ENCODE measurements at regions not wholly inside any gene's neighbourhood (a gene's known extent, or its start where the extent isn't known, plus 50 kb on each side); places are given as distances from the start of the nearest gene placed in this dataset.

DNA sequence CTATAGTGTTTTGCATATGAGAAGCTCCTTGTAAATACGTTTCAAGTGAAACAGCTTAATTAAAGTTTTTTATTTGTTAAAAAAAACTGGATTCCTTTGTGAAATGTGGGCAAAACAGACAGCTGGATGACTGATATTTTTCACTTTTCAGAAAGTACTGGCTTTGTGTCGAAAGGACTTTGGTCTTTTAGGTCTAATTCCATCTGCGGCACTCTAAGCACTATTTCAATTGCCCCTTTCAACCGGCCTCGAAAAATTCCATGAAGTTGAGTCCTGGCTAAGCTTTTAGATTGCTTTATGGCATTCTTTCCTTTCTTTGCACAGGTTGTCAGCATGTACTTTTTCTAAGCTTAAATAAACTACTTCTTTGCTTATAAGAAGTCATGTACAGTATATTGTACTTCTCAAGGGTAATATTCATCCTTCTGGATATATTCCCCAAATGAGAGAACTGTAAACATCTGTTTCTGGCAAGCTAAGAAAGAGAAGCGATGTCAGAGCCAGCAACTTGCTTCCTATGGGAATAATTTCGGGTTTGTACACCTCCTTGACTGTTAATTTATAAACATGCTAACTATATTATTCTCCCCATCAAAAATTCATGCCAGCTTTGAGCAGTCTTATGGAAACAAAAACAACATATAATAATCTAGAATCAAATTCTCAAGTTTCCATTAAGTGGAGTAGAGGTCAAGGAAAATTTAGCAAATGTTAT is 611.3 kb downstream of the ETNK1 start:
- Histone ChIP-seq H3K36me3 (no peaks in the 10 kb centered on the region), H3K4me1 (no peaks in the 10 kb centered on the region), H3K27ac (no peak overlapping the region), H3K27me3 (no peaks in the 10 kb centered on the region), H3K4me3 (no peak overlapping the region), H3K9me3 (no peaks in the 10 kb centered on the region)
- intact Hi-C loops (cut with DNase I; ENCODE audit: low total_unique reads): no loop called here
- no peak for DNase-seq (ENCODE audit: low spot score in 2 of 2)
- TF ChIP-seq, protein P1, sequence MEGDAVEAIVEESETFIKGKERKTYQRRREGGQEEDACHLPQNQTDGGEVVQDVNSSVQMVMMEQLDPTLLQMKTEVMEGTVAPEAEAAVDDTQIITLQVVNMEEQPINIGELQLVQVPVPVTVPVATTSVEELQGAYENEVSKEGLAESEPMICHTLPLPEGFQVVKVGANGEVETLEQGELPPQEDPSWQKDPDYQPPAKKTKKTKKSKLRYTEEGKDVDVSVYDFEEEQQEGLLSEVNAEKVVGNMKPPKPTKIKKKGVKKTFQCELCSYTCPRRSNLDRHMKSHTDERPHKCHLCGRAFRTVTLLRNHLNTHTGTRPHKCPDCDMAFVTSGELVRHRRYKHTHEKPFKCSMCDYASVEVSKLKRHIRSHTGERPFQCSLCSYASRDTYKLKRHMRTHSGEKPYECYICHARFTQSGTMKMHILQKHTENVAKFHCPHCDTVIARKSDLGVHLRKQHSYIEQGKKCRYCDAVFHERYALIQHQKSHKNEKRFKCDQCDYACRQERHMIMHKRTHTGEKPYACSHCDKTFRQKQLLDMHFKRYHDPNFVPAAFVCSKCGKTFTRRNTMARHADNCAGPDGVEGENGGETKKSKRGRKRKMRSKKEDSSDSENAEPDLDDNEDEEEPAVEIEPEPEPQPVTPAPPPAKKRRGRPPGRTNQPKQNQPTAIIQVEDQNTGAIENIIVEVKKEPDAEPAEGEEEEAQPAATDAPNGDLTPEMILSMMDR (IDR thresholded peaks at IDR 0.05): no peak
- TF ChIP-seq POLR2A (IDR thresholded peaks at IDR 0.05): no peak
- no peak for TF ChIP-seq POLR2AphosphoS5 (IDR thresholded peaks at IDR 0.05)

DNA sequence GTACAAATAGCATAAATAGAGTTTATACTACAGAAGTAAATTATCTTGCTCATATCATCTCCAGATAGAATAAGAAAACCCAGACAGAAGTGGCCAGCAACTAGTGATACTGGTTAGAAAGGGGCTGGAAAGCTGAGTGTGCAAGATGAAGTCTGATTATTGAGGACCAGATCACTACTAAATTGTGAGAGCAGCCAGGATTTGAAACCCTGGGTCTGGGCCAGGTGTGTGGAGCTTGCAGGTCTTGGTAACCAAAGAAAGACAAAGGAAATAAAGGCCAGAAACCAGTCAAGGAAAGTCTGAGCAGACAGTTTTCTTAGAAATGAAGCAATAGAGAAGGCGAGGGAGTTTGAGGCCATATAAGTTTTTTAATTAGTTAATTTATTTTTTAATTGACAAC is 611.8 kb downstream of the ETNK1 start:
- Histone ChIP-seq H3K4me1 (no peaks in the 10 kb centered on the region), H3K9me3 (no peaks in the 10 kb centered on the region), H3K36me3 (no peaks in the 10 kb centered on the region), H3K27ac (no peak overlapping the region), H3K27me3 (no peaks in the 10 kb centered on the region), H3K4me3 (no peak overlapping the region)
- TF ChIP-seq POLR2A (IDR thresholded peaks at IDR 0.05): no peak
- TF ChIP-seq, protein P1 (IDR thresholded peaks at IDR 0.05): no peak
- no peak for TF ChIP-seq POLR2AphosphoS5 (IDR thresholded peaks at IDR 0.05)
- no peak for DNase-seq (ENCODE audit: low spot score in 2 of 2)
- intact Hi-C loops (cut with DNase I; ENCODE audit: low total_unique reads): no loop called here

DNA sequence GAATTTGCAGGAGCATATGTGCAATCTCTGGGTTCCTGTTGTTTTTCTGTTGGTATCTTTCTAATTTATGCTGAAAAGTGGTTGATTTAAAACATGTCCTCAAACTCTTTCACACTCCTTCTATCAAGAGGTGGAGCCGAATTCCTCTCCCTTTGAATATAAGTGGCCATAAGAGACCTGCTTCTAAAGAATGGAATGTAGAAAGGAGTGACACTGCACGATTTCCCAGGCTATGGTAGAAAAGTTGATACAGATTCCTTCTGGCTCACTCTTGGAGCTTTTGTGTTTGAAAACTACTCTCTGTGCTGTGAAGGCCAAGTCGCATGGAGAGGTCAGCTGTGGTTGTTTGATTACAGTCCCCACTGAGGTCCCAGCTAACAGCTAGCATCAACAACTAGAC is 613.2 kb downstream of the ETNK1 start:
- no peaks in the 10 kb centered on the region for H3K27me3 ChIP-seq
- H3K36me3 ChIP-seq: no peaks in the 10 kb centered on the region
- no peak overlapping the region for H3K4me3 ChIP-seq
- no peaks in the 10 kb centered on the region for H3K4me1 ChIP-seq
- TF ChIP-seq POLR2A (IDR thresholded peaks at IDR 0.05): no peak
- TF ChIP-seq POLR2AphosphoS5 (IDR thresholded peaks at IDR 0.05): no peak
- TF ChIP-seq, protein P1 (IDR thresholded peaks at IDR 0.05): no peak
- H3K27ac ChIP-seq: no peak overlapping the region
- DNase-seq (ENCODE audit: low spot score in 2 of 2): no peak
- no peaks in the 10 kb centered on the region for H3K9me3 ChIP-seq
- intact Hi-C loops (cut with DNase I; ENCODE audit: low total_unique reads): no loop called here

DNA sequence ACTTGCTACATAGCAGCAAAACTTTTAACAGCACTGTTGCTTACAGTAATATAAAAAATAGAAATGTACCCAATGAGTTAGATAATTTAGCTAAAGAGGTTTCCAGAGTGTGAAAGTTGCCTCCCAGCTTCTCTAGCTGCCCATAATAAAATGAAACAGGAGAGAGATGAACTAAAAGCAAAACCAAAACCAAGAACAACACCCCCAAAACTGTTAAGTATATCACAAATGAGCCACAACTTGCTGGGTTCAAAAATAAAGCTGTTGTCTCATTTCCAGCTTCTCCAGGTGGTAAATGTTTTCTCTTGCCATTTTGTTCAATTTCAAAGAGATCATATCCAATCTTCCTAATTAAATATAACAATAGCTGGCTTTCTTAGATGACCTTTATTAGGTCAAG is 614.0 kb downstream of the ETNK1 start:
- Histone ChIP-seq H3K9me3 (no peaks in the 10 kb centered on the region), H3K27me3 (no peaks in the 10 kb centered on the region), H3K36me3 (no peaks in the 10 kb centered on the region), H3K4me3 (no peak overlapping the region), H3K4me1 (no peaks in the 10 kb centered on the region), H3K27ac (no peak overlapping the region)
- DNase-seq (ENCODE audit: low spot score in 2 of 2): no peak
- TF ChIP-seq, protein P1 (IDR thresholded peaks at IDR 0.05): no peak
- TF ChIP-seq POLR2AphosphoS5 (IDR thresholded peaks at IDR 0.05) (no peak), POLR2A (IDR thresholded peaks at IDR 0.05) (no peak)
- intact Hi-C loops (cut with DNase I; ENCODE audit: low total_unique reads): no loop called here

DNA sequence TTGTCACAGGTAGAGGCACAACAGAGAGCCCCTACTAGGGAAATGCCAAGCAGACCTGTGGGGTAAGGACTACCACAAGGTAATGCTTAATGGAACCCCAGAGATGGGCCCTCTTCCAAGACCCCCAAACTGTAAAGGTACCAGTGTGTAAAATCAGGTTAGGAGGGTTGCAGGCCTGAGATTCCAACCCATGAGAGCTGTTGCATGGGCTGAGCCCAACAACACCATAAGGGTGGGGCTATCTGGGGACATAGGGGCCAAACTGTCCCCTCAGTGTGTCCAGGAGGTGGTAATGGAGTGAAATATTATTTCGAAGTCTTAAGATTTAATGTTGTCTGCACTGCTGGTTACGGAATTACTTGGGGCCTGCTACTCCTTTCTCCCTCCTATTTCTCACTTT is 620.2 kb downstream of the ETNK1 start:
- DNase-seq (ENCODE audit: low spot score in 2 of 2): no peak
- H3K27ac ChIP-seq: no peak overlapping the region
- no peak overlapping the region for H3K4me3 ChIP-seq
- no peaks in the 10 kb centered on the region for H3K27me3 ChIP-seq
- H3K9me3 ChIP-seq: no peaks in the 10 kb centered on the region
- H3K4me1 ChIP-seq: no peaks in the 10 kb centered on the region
- TF ChIP-seq, protein P1 (IDR thresholded peaks at IDR 0.05): no peak
- TF ChIP-seq POLR2A (IDR thresholded peaks at IDR 0.05) (no peak), POLR2AphosphoS5 (IDR thresholded peaks at IDR 0.05) (no peak)
- H3K36me3 ChIP-seq: no peaks in the 10 kb centered on the region
- intact Hi-C loops (cut with DNase I; ENCODE audit: low total_unique reads): no loop called here

Data from breast epithelium (tissue), 4 donors.